PC-9 (cell line): ENCODE measurements at regions not wholly inside any gene's neighbourhood (a gene's known extent, or its start where the extent isn't known, plus 50 kb on each side); places are given as distances from the start of the nearest gene placed in this dataset.

Experiments
- BruUV-seq: library from RNA; stranded (reverse); fragments of 400-500 nt; replicated peaks from 2 replicates; lab custom pipeline; 2021; lab: Mats Ljungman, UMichigan
- CTCF ChIA-PET: fragments of 300-600 bp; sonication (Branson Sonifier 250); formaldehyde crosslinking; loops from one replicate; lab custom pipeline; 2022; ENCODE audit warnings: antibody characterized with exemption; lab: Charles Lee
- POLR2A ChIA-PET: fragments of 300-600 bp; sonication (Branson Sonifier 250); formaldehyde crosslinking; loops from one replicate; lab custom pipeline; 2022; ENCODE audit warnings: antibody characterized with exemption; ENCODE audit not compliant: unreplicated experiment; lab: Charles Lee
- DNase-seq, 2 experiments: peaks; one replicate each; pipeline versions ENCODE4 v3.0.0 to v3.0.0-alpha.2; 2015 to 2022; ENCODE audit warnings: mixed read lengths in 1 of 2
- H2AFZ ChIP-seq: fragments of 200-600 bp; sonication (generic); 2 replicates; pipeline ENCODE4 v1.8.1; 2017; ENCODE audit warnings: antibody characterized with exemption
- H3F3A ChIP-seq: fragments of 200-600 bp; sonication (generic); 2 replicates; pipeline ENCODE4 v1.8.1; 2017; ENCODE audit warnings: antibody characterized with exemption, mild to moderate bottlenecking, low read depth; ENCODE audit not compliant: insufficient read depth
- H3K27ac ChIP-seq: fragments of 200-600 bp; sonication (generic); 2 replicates; pipeline ENCODE4 v1.6.1; 2016; ENCODE audit warnings: mixed run types
- H3K27me3 ChIP-seq: fragments of 200-600 bp; sonication (generic); 2 replicates; pipeline ENCODE4 v1.6.1; 2016; ENCODE audit warnings: low read depth, mixed run types; ENCODE audit not compliant: insufficient read depth
- H3K36me3 ChIP-seq: fragments of 200-600 bp; sonication (generic); 2 replicates; pipeline ENCODE4 v1.6.1; 2016; ENCODE audit warnings: low read depth, mixed run types
- H3K4me1 ChIP-seq: fragments of 200-600 bp; sonication (generic); replicated peaks from 2 replicates; pipeline ENCODE4 v1.6.1; 2016; ENCODE audit warnings: mixed run types; ENCODE audit not compliant: insufficient read depth
- H3K4me2 ChIP-seq: fragments of 200-600 bp; sonication (generic); 2 replicates; pipeline ENCODE4 v1.6.1; 2017; ENCODE audit warnings: mixed run types
- H3K4me3 ChIP-seq: fragments of 200-600 bp; sonication (generic); 2 replicates; pipeline ENCODE4 v1.6.1; 2016; ENCODE audit warnings: mixed run types
- H3K79me2 ChIP-seq: fragments of 200-600 bp; sonication (generic); 2 replicates; pipeline ENCODE4 v1.6.1; 2017; ENCODE audit warnings: low read depth, mixed run types
- H3K9me2 ChIP-seq: fragments of 200-600 bp; sonication (generic); 2 replicates; pipeline ENCODE4 v1.8.1; 2017; ENCODE audit warnings: mild to moderate bottlenecking; ENCODE audit not compliant: insufficient read depth
- H3K9me3 ChIP-seq: fragments of 200-600 bp; sonication (generic); 2 replicates; pipeline ENCODE4 v1.8.1; 2016; ENCODE audit warnings: low read depth; ENCODE audit not compliant: insufficient read depth
- H4K20me1 ChIP-seq: fragments of 200-600 bp; sonication (generic); 2 replicates; pipeline ENCODE4 v1.8.1; 2017; ENCODE audit not compliant: insufficient read depth
- EZH2 ChIP-seq: fragments of 200-600 bp; sonication (generic); IDR thresholded peaks from 2 replicates; pipeline ENCODE4 v1.8.0; 2017; ENCODE audit warnings: antibody characterized with exemption, low read depth
- intact Hi-C: fragments of 100-400 bp; cut with micrococcal nuclease; formaldehyde crosslinking; loops from one replicate; pipeline ENCODE4 v1.10.0; 2022; ENCODE audit not compliant: unreplicated experiment
- TF ChIP-seq, protein P1 (sequence below): fragments of 200-600 bp; sonication (generic); conservative IDR thresholded peaks from 2 replicates; pipeline ENCODE4 v1.6.1; 2017; ENCODE audit warnings: mixed run types, antibody characterized with exemption, mild to moderate bottlenecking, moderate library complexity

GRCh38 chr3:162538491-162538890 lies 1041.9 kb downstream of the OTOL1 start:
- no peaks in the 10 kb centered on the region for H3K27me3 ChIP-seq
- no TSS peak for BruUV-seq
- POLR2A ChIA-PET = no interaction called here
- no peaks in the 10 kb centered on the region for H3K79me2 ChIP-seq
- H3K36me3 ChIP-seq = no peaks in the 10 kb centered on the region
- no peak overlapping the region for H3K4me3 ChIP-seq
- TF ChIP-seq, protein P1, sequence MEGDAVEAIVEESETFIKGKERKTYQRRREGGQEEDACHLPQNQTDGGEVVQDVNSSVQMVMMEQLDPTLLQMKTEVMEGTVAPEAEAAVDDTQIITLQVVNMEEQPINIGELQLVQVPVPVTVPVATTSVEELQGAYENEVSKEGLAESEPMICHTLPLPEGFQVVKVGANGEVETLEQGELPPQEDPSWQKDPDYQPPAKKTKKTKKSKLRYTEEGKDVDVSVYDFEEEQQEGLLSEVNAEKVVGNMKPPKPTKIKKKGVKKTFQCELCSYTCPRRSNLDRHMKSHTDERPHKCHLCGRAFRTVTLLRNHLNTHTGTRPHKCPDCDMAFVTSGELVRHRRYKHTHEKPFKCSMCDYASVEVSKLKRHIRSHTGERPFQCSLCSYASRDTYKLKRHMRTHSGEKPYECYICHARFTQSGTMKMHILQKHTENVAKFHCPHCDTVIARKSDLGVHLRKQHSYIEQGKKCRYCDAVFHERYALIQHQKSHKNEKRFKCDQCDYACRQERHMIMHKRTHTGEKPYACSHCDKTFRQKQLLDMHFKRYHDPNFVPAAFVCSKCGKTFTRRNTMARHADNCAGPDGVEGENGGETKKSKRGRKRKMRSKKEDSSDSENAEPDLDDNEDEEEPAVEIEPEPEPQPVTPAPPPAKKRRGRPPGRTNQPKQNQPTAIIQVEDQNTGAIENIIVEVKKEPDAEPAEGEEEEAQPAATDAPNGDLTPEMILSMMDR = no peak
- no peak for TF ChIP-seq EZH2
- CTCF ChIA-PET = no interaction called here
- no peak overlapping the region for H3K4me2 ChIP-seq
- H3K4me1 ChIP-seq = no peaks in the 10 kb centered on the region
- DNase-seq = no peak
- no peak overlapping the region for H2AFZ ChIP-seq
- H3F3A ChIP-seq = no peaks in the 10 kb centered on the region
- intact Hi-C loops = no loop called here
- no peak overlapping the region for H3K27ac ChIP-seq
- no peaks in the 10 kb centered on the region for H4K20me1 ChIP-seq
- H3K9me2 ChIP-seq = no peaks in the 10 kb centered on the region
- H3K9me3 ChIP-seq = no peaks in the 10 kb centered on the region

DNA sequence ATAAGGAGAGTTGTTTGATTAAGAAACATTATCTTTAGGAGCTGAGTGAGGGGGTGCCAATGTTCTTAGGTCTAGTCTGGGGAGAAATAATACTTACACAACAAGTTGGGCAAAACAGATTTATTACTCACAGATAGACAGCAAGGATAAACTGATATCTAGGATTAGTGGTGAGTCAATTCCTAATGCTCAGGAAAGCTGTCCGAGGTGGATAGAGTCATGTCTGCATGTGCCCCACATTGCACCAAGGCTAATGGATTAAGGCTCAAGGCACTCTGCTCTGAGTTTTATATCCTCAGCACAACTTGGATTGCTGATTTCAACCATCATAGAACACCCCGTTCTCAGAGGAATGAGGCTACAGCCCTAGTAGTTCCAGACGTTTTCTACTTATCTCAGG lies 1042.3 kb downstream of the OTOL1 start:
- H3K9me3 ChIP-seq = no peaks in the 10 kb centered on the region
- CTCF ChIA-PET = no interaction called here
- TF ChIP-seq, protein P1 = no peak
- TF ChIP-seq EZH2 = no peak
- no peak overlapping the region for H3K27ac ChIP-seq
- no peaks in the 10 kb centered on the region for H3K4me1 ChIP-seq
- no peaks in the 10 kb centered on the region for H3K27me3 ChIP-seq
- no peak for DNase-seq
- no peak overlapping the region for H3K4me2 ChIP-seq
- intact Hi-C loops = no loop called here
- H3K36me3 ChIP-seq = no peaks in the 10 kb centered on the region
- BruUV-seq = no TSS peak
- no peaks in the 10 kb centered on the region for H4K20me1 ChIP-seq
- H2AFZ ChIP-seq = no peak overlapping the region
- POLR2A ChIA-PET = no interaction called here
- H3K9me2 ChIP-seq = no peaks in the 10 kb centered on the region
- H3K79me2 ChIP-seq = no peaks in the 10 kb centered on the region
- no peak overlapping the region for H3K4me3 ChIP-seq
- H3F3A ChIP-seq = no peaks in the 10 kb centered on the region

DNA sequence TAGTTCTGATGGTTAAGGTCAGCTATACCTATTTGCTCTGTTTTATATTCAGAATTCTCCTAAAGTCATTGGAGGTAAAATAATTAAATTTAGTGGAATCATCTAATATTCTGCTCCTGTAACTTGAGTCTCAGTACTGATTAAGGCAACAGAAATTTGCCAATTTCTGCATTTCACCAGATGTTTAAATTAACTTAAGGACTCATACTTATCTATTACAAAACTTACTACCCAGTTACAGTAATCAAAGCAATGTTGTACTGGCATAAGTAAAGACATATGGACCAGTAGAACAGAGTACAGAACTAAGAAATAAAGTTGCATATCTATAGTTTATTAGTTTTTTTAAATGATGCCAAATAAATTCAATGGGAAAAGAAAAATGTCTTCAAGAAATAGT lies 1043.8 kb downstream of the OTOL1 start:
- H3K4me1 ChIP-seq = no peaks in the 10 kb centered on the region
- TF ChIP-seq, protein P1 = no peak
- TF ChIP-seq EZH2 = no peak
- H3K9me2 ChIP-seq = no peaks in the 10 kb centered on the region
- no peaks in the 10 kb centered on the region for H4K20me1 ChIP-seq
- no peaks in the 10 kb centered on the region for H3K9me3 ChIP-seq
- no peak overlapping the region for H3K4me3 ChIP-seq
- no peaks in the 10 kb centered on the region for H3K36me3 ChIP-seq
- H2AFZ ChIP-seq = no peak overlapping the region
- no peaks in the 10 kb centered on the region for H3K27me3 ChIP-seq
- H3K4me2 ChIP-seq = no peak overlapping the region
- POLR2A ChIA-PET = no interaction called here
- no peak for DNase-seq
- intact Hi-C loops = no loop called here
- no peaks in the 10 kb centered on the region for H3F3A ChIP-seq
- no peak overlapping the region for H3K27ac ChIP-seq
- no peaks in the 10 kb centered on the region for H3K79me2 ChIP-seq
- no TSS peak for BruUV-seq
- CTCF ChIA-PET = no interaction called here
